ENCODE measurements at regions not wholly inside any gene's neighbourhood (a gene's known extent, or its start where the extent isn't known, plus 50 kb on each side); places are given as distances from the start of the nearest gene placed in this dataset.

- Histone ChIP-seq H3K27ac (ENCODE audit: low read length) (no peak overlapping the region), H3K4me3 (ENCODE audit: control insufficient read depth in 1 of 2, extremely low read depth in 1 of 2, low read length in 1 of 2) (no peak overlapping the region), H3K36me3 (ENCODE audit: control insufficient read depth in 2 of 2, extremely low read depth in 1 of 2, insufficient read depth in 1 of 2, low read length in 1 of 2) (no peaks in the 10 kb centered on the region), H3K4me1 (ENCODE audit: control insufficient read depth in 1 of 2, extremely low read depth in 1 of 2, insufficient read depth in 2 of 2, low read length in 2 of 2) (no peaks in the 10 kb centered on the region), H3K9me3 (no peaks in the 10 kb centered on the region), H3K27me3 (replicated peaks in 1 of 2; ENCODE audit: control insufficient read depth in 2 of 2, extremely low read depth in 1 of 2, insufficient read depth in 2 of 2, low read length in 1 of 2) (no peaks in the 10 kb centered on the region)
- WGBS (ENCODE audit: insufficient coverage): 81% methylated on average over 5 of the region's 8 CpGs
- DNase-seq (no peak), ATAC-seq (replicated peaks in 1 of 4) (no peak)
- Mint-ChIP-seq H3K36me3 (no peaks in the 10 kb centered on the region), H3K4me3 (no peak overlapping the region), H3K9me3 (peaks cover 0 to 6% (median 6%) of the 10 kb centered on the region in 3 donors), H3K27ac (no peak overlapping the region), H3K27me3 (peaks cover 0 to 5% of the 10 kb centered on the region in 2 donors), H3K4me1 (no peaks in the 10 kb centered on the region)
- POLR2A ChIA-PET: no interaction called here
- CTCF ChIA-PET: no interaction called here
Measured at GRCh38 chr6:10201606-10202510, 213.0 kb downstream of the TFAP2A start.

GRCh38 chr6:10196090-10196489 is 218.8 kb downstream of the TFAP2A start:
- H3K9me3 Mint-ChIP-seq: peaks cover 0 to 6% (median 6%) of the 10 kb centered on the region in 3 donors
- no peak for DNase-seq
- no peaks in the 10 kb centered on the region for H3K36me3 ChIP-seq (ENCODE audit: control insufficient read depth in 2 of 2, extremely low read depth in 1 of 2, insufficient read depth in 1 of 2, low read length in 1 of 2)
- peaks cover 0 to 4% of the 10 kb centered on the region in 2 donors for H3K27me3 Mint-ChIP-seq
- H3K27me3 ChIP-seq (replicated peaks in 1 of 2; ENCODE audit: control insufficient read depth in 2 of 2, extremely low read depth in 1 of 2, insufficient read depth in 2 of 2, low read length in 1 of 2): no peaks in the 10 kb centered on the region
- no peak overlapping the region for H3K4me3 Mint-ChIP-seq
- no peaks in the 10 kb centered on the region for H3K4me1 Mint-ChIP-seq
- no peaks in the 10 kb centered on the region for H3K36me3 Mint-ChIP-seq
- CTCF ChIA-PET: no interaction called here
- H3K9me3 ChIP-seq: no peaks in the 10 kb centered on the region
- no peak overlapping the region for H3K27ac Mint-ChIP-seq
- WGBS (ENCODE audit: insufficient coverage): 73% methylated on average over 1 of the region's 5 CpGs
- POLR2A ChIA-PET: no interaction called here
- H3K4me3 ChIP-seq (ENCODE audit: control insufficient read depth in 1 of 2, extremely low read depth in 1 of 2, low read length in 1 of 2): no peak overlapping the region
- H3K4me1 ChIP-seq (ENCODE audit: control insufficient read depth in 1 of 2, extremely low read depth in 1 of 2, insufficient read depth in 2 of 2, low read length in 2 of 2): no peaks in the 10 kb centered on the region
- no peak for ATAC-seq (replicated peaks in 1 of 4)
- H3K27ac ChIP-seq (ENCODE audit: low read length): no peak overlapping the region

GRCh38 chr6:10194816-10195672 is 219.8 kb downstream of the TFAP2A start:
- DNase-seq: no peak
- Histone ChIP-seq H3K4me3 (ENCODE audit: control insufficient read depth in 1 of 2, extremely low read depth in 1 of 2, low read length in 1 of 2) (no peak overlapping the region), H3K27me3 (replicated peaks in 1 of 2; ENCODE audit: control insufficient read depth in 2 of 2, extremely low read depth in 1 of 2, insufficient read depth in 2 of 2, low read length in 1 of 2) (no peaks in the 10 kb centered on the region), H3K36me3 (ENCODE audit: control insufficient read depth in 2 of 2, extremely low read depth in 1 of 2, insufficient read depth in 1 of 2, low read length in 1 of 2) (no peaks in the 10 kb centered on the region), H3K27ac (ENCODE audit: low read length) (no peak overlapping the region), H3K4me1 (ENCODE audit: control insufficient read depth in 1 of 2, extremely low read depth in 1 of 2, insufficient read depth in 2 of 2, low read length in 2 of 2) (no peaks in the 10 kb centered on the region), H3K9me3 (no peaks in the 10 kb centered on the region)
- WGBS (ENCODE audit: insufficient coverage): 91% methylated on average over 4 of the region's 5 CpGs
- no peak for ATAC-seq (replicated peaks in 1 of 4)
- CTCF ChIA-PET: no interaction called here
- H3K27me3 Mint-ChIP-seq: peaks cover 0 to 4% of the 10 kb centered on the region in 2 donors
- no peaks in the 10 kb centered on the region for H3K36me3 Mint-ChIP-seq
- H3K27ac Mint-ChIP-seq: no peak overlapping the region
- H3K4me1 Mint-ChIP-seq: no peaks in the 10 kb centered on the region
- no peak overlapping the region for H3K4me3 Mint-ChIP-seq
- POLR2A ChIA-PET: no interaction called here
- peaks cover 0 to under 1% (median 0%) of the 10 kb centered on the region in 3 donors for H3K9me3 Mint-ChIP-seq

DNA sequence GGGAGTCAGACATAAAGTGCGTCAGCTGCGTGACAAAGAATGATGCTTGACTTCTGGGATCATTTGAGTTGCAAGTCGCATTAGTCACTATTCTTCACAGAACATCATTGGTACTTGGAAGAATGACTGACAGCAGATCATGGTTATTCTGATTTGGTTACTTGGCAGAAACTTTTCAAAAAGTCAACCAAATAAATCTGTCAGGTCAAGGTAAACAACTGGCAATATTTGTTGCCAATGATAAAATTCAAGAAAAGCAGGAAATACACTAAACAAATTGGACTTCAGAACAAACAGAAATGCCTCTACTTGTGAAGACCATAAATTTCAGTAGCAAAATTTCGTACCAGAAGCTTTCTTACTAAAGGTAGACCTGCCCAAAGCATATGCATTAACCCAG is 221.6 kb downstream of the TFAP2A start:
- Mint-ChIP-seq H3K36me3 (no peaks in the 10 kb centered on the region), H3K27me3 (peaks cover 0 to 4% of the 10 kb centered on the region in 2 donors), H3K27ac (no peak overlapping the region), H3K9me3 (no peaks in the 10 kb centered on the region), H3K4me1 (no peaks in the 10 kb centered on the region), H3K4me3 (no peak overlapping the region)
- H3K27ac ChIP-seq (ENCODE audit: low read length): no peak overlapping the region
- H3K36me3 ChIP-seq (ENCODE audit: control insufficient read depth in 2 of 2, extremely low read depth in 1 of 2, insufficient read depth in 1 of 2, low read length in 1 of 2): no peaks in the 10 kb centered on the region
- H3K4me3 ChIP-seq (ENCODE audit: control insufficient read depth in 1 of 2, extremely low read depth in 1 of 2, low read length in 1 of 2): no peak overlapping the region
- no peaks in the 10 kb centered on the region for H3K9me3 ChIP-seq
- ChIA-PET POLR2A (no interaction called here), CTCF (no interaction called here)
- no peaks in the 10 kb centered on the region for H3K27me3 ChIP-seq (replicated peaks in 1 of 2; ENCODE audit: control insufficient read depth in 2 of 2, extremely low read depth in 1 of 2, insufficient read depth in 2 of 2, low read length in 1 of 2)
- H3K4me1 ChIP-seq (ENCODE audit: control insufficient read depth in 1 of 2, extremely low read depth in 1 of 2, insufficient read depth in 2 of 2, low read length in 2 of 2): no peaks in the 10 kb centered on the region
- DNase-seq (no peak), ATAC-seq (replicated peaks in 1 of 4) (no peak)
- 13% methylated on average over 1 of the region's 4 CpGs for WGBS (ENCODE audit: insufficient coverage)

DNA sequence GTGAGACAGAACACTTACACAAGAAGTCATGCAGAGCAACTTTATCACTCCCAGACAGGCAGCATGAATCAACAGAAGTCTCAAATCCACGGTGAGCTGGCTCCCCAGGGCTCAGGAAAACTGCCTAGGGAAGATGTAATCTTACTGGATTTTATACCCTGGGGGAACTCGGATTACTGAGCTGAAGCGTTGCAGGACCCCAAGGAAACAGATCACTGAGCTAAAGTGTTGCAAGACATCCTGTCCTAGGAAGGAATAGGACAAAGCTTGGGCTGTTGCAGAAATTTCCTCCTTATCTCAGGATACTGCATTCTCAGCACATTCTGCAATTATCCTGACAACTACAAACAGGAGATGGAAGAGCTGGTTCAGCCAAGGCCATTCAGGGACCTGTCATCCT is 224.8 kb downstream of the TFAP2A start:
- H3K27ac ChIP-seq (ENCODE audit: low read length): no peak overlapping the region
- no peak overlapping the region for H3K4me3 ChIP-seq (ENCODE audit: control insufficient read depth in 1 of 2, extremely low read depth in 1 of 2, low read length in 1 of 2)
- WGBS (ENCODE audit: insufficient coverage): 60% methylated on average over 1 of the region's 3 CpGs
- DNase-seq (no peak), ATAC-seq (replicated peaks in 1 of 4) (no peak)
- H3K27me3 Mint-ChIP-seq: peaks cover 2 to 4% of the 10 kb centered on the region in 2 donors
- no peaks in the 10 kb centered on the region for H3K36me3 Mint-ChIP-seq
- no peak overlapping the region for H3K4me3 Mint-ChIP-seq
- ChIA-PET POLR2A (no interaction called here), CTCF (no interaction called here)
- H3K36me3 ChIP-seq (ENCODE audit: control insufficient read depth in 2 of 2, extremely low read depth in 1 of 2, insufficient read depth in 1 of 2, low read length in 1 of 2): no peaks in the 10 kb centered on the region
- no peaks in the 10 kb centered on the region for H3K27me3 ChIP-seq (replicated peaks in 1 of 2; ENCODE audit: control insufficient read depth in 2 of 2, extremely low read depth in 1 of 2, insufficient read depth in 2 of 2, low read length in 1 of 2)
- H3K9me3 ChIP-seq: no peaks in the 10 kb centered on the region
- H3K4me1 Mint-ChIP-seq: no peaks in the 10 kb centered on the region
- no peaks in the 10 kb centered on the region for H3K9me3 Mint-ChIP-seq
- no peak overlapping the region for H3K27ac Mint-ChIP-seq
- no peaks in the 10 kb centered on the region for H3K4me1 ChIP-seq (ENCODE audit: control insufficient read depth in 1 of 2, extremely low read depth in 1 of 2, insufficient read depth in 2 of 2, low read length in 2 of 2)

DNA sequence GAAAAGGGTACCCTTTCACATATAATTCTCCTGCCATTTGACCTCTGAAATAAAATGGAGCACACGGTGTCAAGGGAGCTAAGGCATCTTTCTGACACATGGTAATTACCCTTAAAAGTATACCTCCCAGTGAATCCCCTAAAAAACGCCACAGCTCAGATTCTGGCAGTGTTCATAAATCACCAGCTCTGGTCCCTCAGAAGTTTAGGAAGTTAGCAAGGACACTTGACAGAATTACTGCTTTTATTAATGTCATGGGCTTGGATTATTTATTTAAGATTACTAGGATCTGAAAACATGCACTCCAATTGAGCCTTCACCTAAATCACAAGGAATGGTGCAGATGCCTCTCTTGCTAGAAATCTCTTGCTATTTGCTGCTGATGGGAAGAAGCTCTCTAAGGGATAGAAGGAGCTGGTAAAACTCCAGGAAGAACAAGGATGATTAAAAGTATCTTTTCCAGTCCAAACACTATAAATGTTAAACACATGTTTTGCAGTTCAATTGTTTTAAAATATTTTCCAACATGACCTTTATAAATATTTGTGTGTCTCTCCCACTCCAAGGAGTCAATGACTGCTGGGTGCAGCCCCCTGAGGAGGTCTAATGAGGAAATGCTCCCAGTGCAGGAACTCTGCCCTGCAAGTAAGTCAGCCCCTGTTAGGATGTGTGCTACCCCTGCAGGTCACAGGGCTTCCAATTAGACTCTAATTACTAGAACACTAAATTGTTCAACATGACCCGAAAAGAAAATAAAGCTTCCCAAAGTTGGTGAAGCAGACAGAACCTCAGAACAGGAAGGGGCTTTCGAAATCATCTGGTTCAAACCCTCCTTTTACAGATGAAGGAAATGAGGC is 230.3 kb downstream of the TFAP2A start:
- Histone ChIP-seq H3K36me3 (ENCODE audit: control insufficient read depth in 2 of 2, extremely low read depth in 1 of 2, insufficient read depth in 1 of 2, low read length in 1 of 2) (no peaks in the 10 kb centered on the region), H3K9me3 (no peaks in the 10 kb centered on the region)
- ATAC-seq (replicated peaks in 1 of 4): no peak

More for the DNA sequence above, 230.3 kb downstream of the TFAP2A start:
- H3K27me3 Mint-ChIP-seq: peaks cover 0 to 2% of the 10 kb centered on the region in 2 donors
- H3K4me3 Mint-ChIP-seq: no peak overlapping the region
- no peak overlapping the region for H3K4me3 ChIP-seq (ENCODE audit: control insufficient read depth in 1 of 2, extremely low read depth in 1 of 2, low read length in 1 of 2)
- H3K4me1 ChIP-seq (ENCODE audit: control insufficient read depth in 1 of 2, extremely low read depth in 1 of 2, insufficient read depth in 2 of 2, low read length in 2 of 2): no peaks in the 10 kb centered on the region
- no peak overlapping the region for H3K27ac ChIP-seq (ENCODE audit: low read length)
- ChIA-PET CTCF (no interaction called here), POLR2A (no interaction called here)
- H3K27me3 ChIP-seq (replicated peaks in 1 of 2; ENCODE audit: control insufficient read depth in 2 of 2, extremely low read depth in 1 of 2, insufficient read depth in 2 of 2, low read length in 1 of 2): no peaks in the 10 kb centered on the region
- DNase-seq: no peak
- no peak overlapping the region for H3K27ac Mint-ChIP-seq
- peaks cover 0 to 2% (median 0%) of the 10 kb centered on the region in 3 donors for H3K9me3 Mint-ChIP-seq
- H3K4me1 Mint-ChIP-seq: no peaks in the 10 kb centered on the region
- WGBS (ENCODE audit: insufficient coverage): 30% methylated on average over 2 of the region's 4 CpGs
- no peaks in the 10 kb centered on the region for H3K36me3 Mint-ChIP-seq
